Fibroblast of lung (primary cell): ENCODE measurements at regions not wholly inside any gene's neighbourhood (a gene's known extent, or its start where the extent isn't known, plus 50 kb on each side); places are given as distances from the start of the nearest gene placed in this dataset.

Experiments used
- DNase-seq, 2 donors: peaks; one replicate each; pipeline versions ENCODE4 v3.0.0 to v3.0.0-alpha.2; 2010; ENCODE audit warnings: low read depth in 2 of 2
- H2AFZ ChIP-seq: 2 replicates; pipeline ENCODE4 v1.5.1; 2012; ENCODE audit warnings: low read length, control low read depth, inconsistent platforms
- H3K27ac ChIP-seq: 2 replicates; pipeline ENCODE4 v1.5.1; 2011; ENCODE audit warnings: low read length, control low read depth; ENCODE audit not compliant: insufficient read depth
- H3K27me3 ChIP-seq: 2 replicates; pipeline ENCODE4 v1.5.1; 2011; ENCODE audit warnings: mild to moderate bottlenecking, low read length; ENCODE audit not compliant: control insufficient read depth, insufficient read depth
- H3K36me3 ChIP-seq: 2 replicates; pipeline ENCODE4 v1.5.1; 2011; ENCODE audit warnings: low read length; ENCODE audit not compliant: control insufficient read depth, insufficient read depth
- H3K4me1 ChIP-seq: 2 replicates; pipeline ENCODE4 v1.5.1; 2011; ENCODE audit warnings: low read length; ENCODE audit not compliant: control insufficient read depth, insufficient read depth; ENCODE audit errors: extremely low read depth
- H3K4me2 ChIP-seq: 2 replicates; pipeline ENCODE4 v1.5.1; 2011; ENCODE audit warnings: low read length, control low read depth; ENCODE audit not compliant: insufficient read depth; ENCODE audit errors: extremely low read depth
- H3K4me3 ChIP-seq, 4 experiments: fragments of 200-600 bp in 1 of 4; sonication (generic) in 1 of 4; replicated peaks in 1 of 4; 2 replicates each; pipeline ENCODE4 v1.5.1; 2011 to 2016; ENCODE audit warnings: low read length in 4 of 4, low read depth in 3 of 4, mild to moderate bottlenecking in 3 of 4, control low read depth in 2 of 4, inconsistent platforms in 1 of 4, mixed read lengths in 1 of 4; ENCODE audit not compliant: insufficient read depth in 1 of 4; ENCODE audit errors: control extremely low read depth in 1 of 4
- H3K79me2 ChIP-seq: 2 replicates; pipeline ENCODE4 v1.5.1; 2012; ENCODE audit warnings: mild to moderate bottlenecking, low read length, inconsistent platforms; ENCODE audit not compliant: control insufficient read depth, insufficient read depth
- H3K9ac ChIP-seq: 2 replicates; pipeline ENCODE4 v1.5.1; 2011; ENCODE audit warnings: mild to moderate bottlenecking, low read length, control low read depth; ENCODE audit not compliant: insufficient read depth
- H3K9me3 ChIP-seq: 2 replicates; pipeline ENCODE4 v1.5.1; 2012; ENCODE audit warnings: low read depth, low read length; ENCODE audit not compliant: control insufficient read depth, insufficient read depth
- H4K20me1 ChIP-seq: 2 replicates; pipeline ENCODE4 v1.5.1; 2011; ENCODE audit warnings: low read length; ENCODE audit not compliant: control insufficient read depth, insufficient read depth; ENCODE audit errors: extremely low read depth
- EZH2 ChIP-seq: IDR thresholded peaks from 2 replicates; pipeline ENCODE4 v1.5.1; 2012; ENCODE audit warnings: low read length, control low read depth, mild to moderate bottlenecking; ENCODE audit errors: missing control alignments
- TF ChIP-seq, protein P1 (sequence below), 2 donors: IDR thresholded peaks in 1 of 2; conservative IDR thresholded peaks in 1 of 2; 1 replicate in 1 of 2; 2 replicates in 1 of 2; pipeline ENCODE4 v1.5.1; 2011 to 2012; ENCODE audit warnings: low read length in 2 of 2, control low read depth in 1 of 2, inconsistent platforms in 1 of 2, low read depth in 1 of 2, mild to moderate bottlenecking in 1 of 2

- Histone ChIP-seq H3K27me3 (no peaks in the 10 kb centered on the region), H4K20me1 (no peaks in the 10 kb centered on the region), H3K9ac (no peak overlapping the region), H2AFZ (no peak overlapping the region), H3K4me1 (no peaks in the 10 kb centered on the region), H3K36me3 (no peaks in the 10 kb centered on the region), H3K4me2 (no peak overlapping the region), H3K9me3 (no peaks in the 10 kb centered on the region), H3K79me2 (no peaks in the 10 kb centered on the region), H3K4me3 (no peak overlapping the region), H3K27ac (no peak overlapping the region)
- no peak for TF ChIP-seq EZH2
- TF ChIP-seq, protein P1, sequence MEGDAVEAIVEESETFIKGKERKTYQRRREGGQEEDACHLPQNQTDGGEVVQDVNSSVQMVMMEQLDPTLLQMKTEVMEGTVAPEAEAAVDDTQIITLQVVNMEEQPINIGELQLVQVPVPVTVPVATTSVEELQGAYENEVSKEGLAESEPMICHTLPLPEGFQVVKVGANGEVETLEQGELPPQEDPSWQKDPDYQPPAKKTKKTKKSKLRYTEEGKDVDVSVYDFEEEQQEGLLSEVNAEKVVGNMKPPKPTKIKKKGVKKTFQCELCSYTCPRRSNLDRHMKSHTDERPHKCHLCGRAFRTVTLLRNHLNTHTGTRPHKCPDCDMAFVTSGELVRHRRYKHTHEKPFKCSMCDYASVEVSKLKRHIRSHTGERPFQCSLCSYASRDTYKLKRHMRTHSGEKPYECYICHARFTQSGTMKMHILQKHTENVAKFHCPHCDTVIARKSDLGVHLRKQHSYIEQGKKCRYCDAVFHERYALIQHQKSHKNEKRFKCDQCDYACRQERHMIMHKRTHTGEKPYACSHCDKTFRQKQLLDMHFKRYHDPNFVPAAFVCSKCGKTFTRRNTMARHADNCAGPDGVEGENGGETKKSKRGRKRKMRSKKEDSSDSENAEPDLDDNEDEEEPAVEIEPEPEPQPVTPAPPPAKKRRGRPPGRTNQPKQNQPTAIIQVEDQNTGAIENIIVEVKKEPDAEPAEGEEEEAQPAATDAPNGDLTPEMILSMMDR (conservative IDR thresholded peaks at IDR 0.05 in 1 of 2, IDR thresholded peaks at IDR 0.05 in 1 of 2; ENCODE audit: low read depth in 1 of 2, low read length in 2 of 2): no peak
- no peak for DNase-seq
Observed at GRCh38 chr5:74257060-74257527, 383.4 kb downstream of the ENC1 start.

GRCh38 chr5:74255692-74256392, 384.7 kb downstream of the ENC1 start:
- H3K9ac ChIP-seq: no peak overlapping the region
- H3K9me3 ChIP-seq: no peaks in the 10 kb centered on the region
- no peak for DNase-seq

DNA sequence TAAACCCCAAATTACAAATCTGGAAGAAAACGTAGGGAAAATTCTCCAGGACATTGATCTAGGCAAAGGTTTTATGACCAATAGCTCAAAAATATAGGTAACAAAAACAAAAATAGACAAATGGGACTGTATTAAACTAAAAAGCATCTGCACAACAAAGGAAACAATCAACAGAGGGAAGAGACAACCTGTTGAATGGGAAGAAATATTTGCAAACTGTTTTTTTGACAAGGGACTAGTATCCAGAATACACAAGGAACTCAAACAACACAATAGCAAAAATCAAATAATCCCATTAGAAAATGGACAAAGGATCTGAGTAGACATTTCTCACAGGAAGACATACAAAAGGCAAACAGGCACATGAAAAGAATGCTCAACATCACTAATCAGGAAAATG, 386.3 kb downstream of the ENC1 start:
- DNase-seq: no peak
- H3K9me3 ChIP-seq: no peaks in the 10 kb centered on the region
- no peaks in the 10 kb centered on the region for H3K79me2 ChIP-seq
- H3K36me3 ChIP-seq: no peaks in the 10 kb centered on the region
- H4K20me1 ChIP-seq: no peaks in the 10 kb centered on the region
- peaks cover 11% of the 10 kb centered on the region for H3K4me1 ChIP-seq
- no peak overlapping the region for H3K4me2 ChIP-seq
- no peak overlapping the region for H3K9ac ChIP-seq
- TF ChIP-seq, protein P1 (conservative IDR thresholded peaks at IDR 0.05 in 1 of 2, IDR thresholded peaks at IDR 0.05 in 1 of 2; ENCODE audit: low read depth in 1 of 2, low read length in 2 of 2): no peak
- no peak for TF ChIP-seq EZH2
- no peak overlapping the region for H3K4me3 ChIP-seq
- no peak overlapping the region for H2AFZ ChIP-seq
- no peaks in the 10 kb centered on the region for H3K27me3 ChIP-seq
- no peak overlapping the region for H3K27ac ChIP-seq

More at GRCh38 chr5:74255692-74256392, 384.7 kb downstream of the ENC1 start:
- Histone ChIP-seq H3K27ac (no peak overlapping the region), H2AFZ (no peak overlapping the region), H3K4me1 (peaks cover 7% of the 10 kb centered on the region), H3K27me3 (no peaks in the 10 kb centered on the region), H4K20me1 (no peaks in the 10 kb centered on the region), H3K4me3 (no peak overlapping the region), H3K4me2 (no peak overlapping the region), H3K36me3 (no peaks in the 10 kb centered on the region), H3K79me2 (no peaks in the 10 kb centered on the region)
- TF ChIP-seq EZH2: no peak
- TF ChIP-seq, protein P1 (conservative IDR thresholded peaks at IDR 0.05 in 1 of 2, IDR thresholded peaks at IDR 0.05 in 1 of 2; ENCODE audit: low read depth in 1 of 2, low read length in 2 of 2): no peak
